GM18858 (cell line): ENCODE measurements at regions not wholly inside any gene's neighbourhood (a gene's known extent, or its start where the extent isn't known, plus 50 kb on each side); places are given as distances from the start of the nearest gene placed in this dataset.

ENCODE experiments used
- ATAC-seq: cut with Tn5 transposase; IDR thresholded peaks from one replicate; pipeline ENCODE4 v1.9.1; 2021; ENCODE audit not compliant: unreplicated experiment

GRCh38 chr5:54370982-54371381 is 60.6 kb upstream of the ARL15 start:
- no peak for ATAC-seq

- no peak for ATAC-seq
Measured at GRCh38 chr5:54367844-54368243, 57.5 kb upstream of the ARL15 start.

GRCh38 chr5:54366707-54367106 is 56.3 kb upstream of the ARL15 start:
- ATAC-seq: no peak

- no peak for ATAC-seq
Measured at GRCh38 chr5:54363669-54364068, 53.3 kb upstream of the ARL15 start.

- ATAC-seq: no peak
Measured at GRCh38 chr5:54362992-54363625, 52.7 kb upstream of the ARL15 start.

- ATAC-seq: no peak
Measured at GRCh38 chr5:54362434-54362833, 52.1 kb upstream of the ARL15 start.

GRCh38 chr5:54361691-54362411 is 51.5 kb upstream of the ARL15 start:
- ATAC-seq: no peak

GRCh38 chr5:54360925-54361662 is 50.7 kb upstream of the ARL15 start:
- ATAC-seq: no peak
